Brain microvascular endothelial cell (primary cell): ENCODE measurements at regions not wholly inside any gene's neighbourhood (a gene's known extent, or its start where the extent isn't known, plus 50 kb on each side); places are given as distances from the start of the nearest gene placed in this dataset.
"Not testable (repeated sequence)": the region's sequence is repeated elsewhere in the genome, so short reads cannot be mapped to it uniquely, and the experiment has no call there.

ENCODE experiments used
- DNase-seq: peaks from one replicate; pipeline ENCODE4 v3.0.0-alpha.2; 2020
- H3K27ac ChIP-seq: fragments of 250-450 bp; sonication (Bioruptor Pico); 2 replicates; pipeline ENCODE4 v1.5.1; 2020; ENCODE audit warnings: mild to moderate bottlenecking, moderate library complexity
- H3K27me3 ChIP-seq: fragments of 250-450 bp; sonication (Bioruptor Pico); replicated peaks from 2 replicates; pipeline ENCODE4 v1.5.1; 2020; ENCODE audit warnings: mild to moderate bottlenecking
- H3K36me3 ChIP-seq: fragments of 250-450 bp; sonication (Bioruptor Pico); replicated peaks from 2 replicates; pipeline ENCODE4 v1.5.1; 2020; ENCODE audit warnings: mild to moderate bottlenecking
- H3K4me3 ChIP-seq: 2 replicates; pipeline ENCODE4 v1.5.1; 2011; ENCODE audit warnings: low read depth, mild to moderate bottlenecking, control low read depth, low read length, moderate library complexity
- CTCF ChIP-seq: IDR thresholded peaks from 2 replicates; pipeline ENCODE4 v1.5.1; 2011; ENCODE audit warnings: low read depth, mild to moderate bottlenecking, moderate library complexity, low read length, control low read depth, inconsistent platforms; ENCODE audit errors: missing control alignments
- in situ Hi-C: cut with HindIII; loops from 2 replicates; pipeline ENCODE4 v1.10.0; 2017; ENCODE audit warnings: low sequenced_read_pairs, low pct_ligation_motif_present

- in situ Hi-C loops = no loop called here
- no peaks in the 10 kb centered on the region for H3K27me3 ChIP-seq
- no peak overlapping the region for H3K4me3 ChIP-seq
- no peak overlapping the region for H3K27ac ChIP-seq
- TF ChIP-seq CTCF = no peak
- no peak for DNase-seq
- H3K36me3 ChIP-seq = no peaks in the 10 kb centered on the region
Measured at GRCh38 chr4:181848357-181848756, 394.8 kb upstream of the TENM3 start.

GRCh38 chr4:181849472-181849871 is 393.7 kb upstream of the TENM3 start:
- H3K36me3 ChIP-seq = no peaks in the 10 kb centered on the region
- H3K27ac ChIP-seq = no peak overlapping the region
- H3K27me3 ChIP-seq = no peaks in the 10 kb centered on the region
- no peak overlapping the region for H3K4me3 ChIP-seq
- in situ Hi-C loops = no loop called here
- DNase-seq = no peak
- no peak for TF ChIP-seq CTCF

GRCh38 chr4:181853881-181854511 is 389.2 kb upstream of the TENM3 start:
- in situ Hi-C loops = no loop called here
- no peak for DNase-seq
- no peak for TF ChIP-seq CTCF
- Histone ChIP-seq H3K27ac (no peak overlapping the region), H3K27me3 (no peaks in the 10 kb centered on the region), H3K36me3 (no peaks in the 10 kb centered on the region), H3K4me3 (no peak overlapping the region)

GRCh38 chr4:181855307-181855706 is 387.9 kb upstream of the TENM3 start:
- Histone ChIP-seq H3K27ac (no peak overlapping the region), H3K4me3 (no peak overlapping the region), H3K36me3 (no peaks in the 10 kb centered on the region), H3K27me3 (no peaks in the 10 kb centered on the region)
- DNase-seq = no peak
- in situ Hi-C loops = no loop called here
- no peak for TF ChIP-seq CTCF

- H3K36me3 ChIP-seq, H3K4me3 ChIP-seq, DNase-seq, H3K27ac ChIP-seq, in situ Hi-C loops, H3K27me3 ChIP-seq: not testable (repeated sequence)
Measured at GRCh38 chr4:181857471-181857870, 385.7 kb upstream of the TENM3 start.

- Histone ChIP-seq H3K4me3 (no peak overlapping the region), H3K27me3 (no peaks in the 10 kb centered on the region), H3K27ac (no peak overlapping the region), H3K36me3 (no peaks in the 10 kb centered on the region)
- TF ChIP-seq CTCF = no peak
- in situ Hi-C loops = no loop called here
- no peak for DNase-seq
Measured at GRCh38 chr4:181858741-181859140, 384.5 kb upstream of the TENM3 start.
